ENCODE measurements at regions not wholly inside any gene's neighbourhood (a gene's known extent, or its start where the extent isn't known, plus 50 kb on each side); places are given as distances from the start of the nearest gene placed in this dataset.
"Not testable (repeated sequence)": the region's sequence is repeated elsewhere in the genome, so short reads cannot be mapped to it uniquely, and the experiment has no call there.

- DNase-seq (ENCODE audit: low read depth), result no peak
These were observed 66.4 kb upstream of the DCN start for GRCh38 chr12:91249054-91249453.

- not testable (repeated sequence) for DNase-seq (ENCODE audit: low read depth)
These were observed 60.6 kb upstream of the DCN start for GRCh38 chr12:91243177-91243576.

- no peak for DNase-seq (ENCODE audit: low read depth)
These were observed 59.1 kb upstream of the DCN start for GRCh38 chr12:91241756-91242155.

GRCh38 chr12:91240386-91241095 is 57.9 kb upstream of the DCN start:
- no peak for DNase-seq (ENCODE audit: low read depth)

DNA sequence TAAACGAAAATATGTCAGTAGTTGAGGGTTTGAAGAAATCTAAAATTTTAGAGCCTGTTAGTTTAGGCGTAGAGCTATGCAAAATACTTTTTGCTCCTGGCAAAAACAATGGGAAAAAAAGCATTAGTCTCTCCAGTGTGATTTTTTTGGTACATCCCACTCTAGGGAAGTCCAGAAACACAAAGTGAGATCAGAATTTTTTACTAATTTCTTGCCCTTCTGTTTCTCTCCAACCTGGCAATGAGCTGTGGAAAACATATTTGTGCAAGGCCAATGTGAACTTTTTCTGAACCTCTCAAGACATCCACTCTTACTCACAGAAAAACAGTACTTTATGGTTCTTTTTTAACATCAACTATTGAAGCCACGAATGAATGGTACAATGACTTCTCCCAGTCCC is 56.9 kb upstream of the DCN start:
- no peak for DNase-seq (ENCODE audit: low read depth)

Data from Daoy (cell line).